ENCODE measurements at regions not wholly inside any gene's neighbourhood (a gene's known extent, or its start where the extent isn't known, plus 50 kb on each side); places are given as distances from the start of the nearest gene placed in this dataset.
"Not testable (repeated sequence)": the region's sequence is repeated elsewhere in the genome, so short reads cannot be mapped to it uniquely, and the experiment has no call there.

DNA sequence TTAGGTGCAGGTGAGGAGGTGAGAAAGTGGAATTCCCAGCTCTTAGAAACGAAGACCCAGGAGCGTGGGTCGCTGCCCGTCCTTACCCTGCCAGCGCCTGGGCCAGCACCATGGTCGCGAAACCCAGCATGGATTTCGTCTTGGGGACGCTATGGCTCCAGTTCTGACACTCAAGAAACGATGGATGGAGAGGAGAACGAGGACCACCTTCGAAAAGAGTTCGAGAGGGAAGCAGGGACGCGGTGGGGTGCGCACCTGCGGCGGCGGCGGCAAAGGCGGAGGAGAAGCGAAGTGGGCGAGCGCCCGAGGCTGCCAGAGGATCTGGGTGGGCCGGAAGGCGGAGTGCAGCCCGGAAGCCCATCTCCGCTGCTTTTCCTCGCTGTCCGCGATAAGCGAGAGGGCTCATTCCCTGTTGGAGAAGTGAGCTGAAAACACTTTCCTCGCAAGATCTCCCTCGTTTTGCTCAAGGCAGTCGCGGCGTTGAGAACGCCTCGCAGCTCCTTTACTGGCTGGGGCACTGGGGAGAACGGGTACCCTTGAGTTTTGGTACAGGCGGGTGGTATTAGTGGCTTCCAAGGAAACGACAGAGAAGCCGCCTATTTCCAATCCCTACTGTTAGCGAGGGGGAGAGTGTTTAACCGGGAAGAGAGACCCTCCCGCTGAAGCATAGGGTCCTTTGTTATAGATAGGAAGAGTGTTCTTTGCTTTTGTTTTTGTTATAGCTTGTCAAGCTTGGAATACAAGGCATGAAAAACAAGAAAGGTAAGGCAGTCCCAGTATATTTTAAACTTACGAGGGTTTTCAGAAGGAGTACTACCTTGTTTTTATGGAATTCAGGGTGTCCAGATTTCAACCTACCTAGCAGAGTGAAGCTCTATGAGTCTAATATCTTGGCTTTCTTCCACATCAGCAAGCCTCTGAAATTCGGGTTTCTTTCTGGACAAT, 109.5 kb downstream of the TRIM27 start:
- POLR2A ChIA-PET = no interaction called here
- CTCF ChIA-PET = no interaction called here

GRCh38 chr6:28816339-28816908, 107.4 kb downstream of the TRIM27 start:
- CTCF ChIA-PET = no interaction called here
- POLR2A ChIA-PET = no interaction called here

GRCh38 chr6:28816909-28817807, 106.6 kb downstream of the TRIM27 start:
- POLR2A ChIA-PET = no interaction called here
- CTCF ChIA-PET = interaction anchor here (0.6 kb wide), 1 partner anchor 1429 kb away, joined by 3 read pairs; no protein-coding TSS in a partner anchor

GRCh38 chr6:28817808-28818145, 106.0 kb downstream of the TRIM27 start:
- ChIA-PET CTCF (interaction anchor here (0.6 kb wide), 1 partner anchor 1430 kb away, joined by 3 read pairs; no protein-coding TSS in a partner anchor), POLR2A (no interaction called here)

DNA sequence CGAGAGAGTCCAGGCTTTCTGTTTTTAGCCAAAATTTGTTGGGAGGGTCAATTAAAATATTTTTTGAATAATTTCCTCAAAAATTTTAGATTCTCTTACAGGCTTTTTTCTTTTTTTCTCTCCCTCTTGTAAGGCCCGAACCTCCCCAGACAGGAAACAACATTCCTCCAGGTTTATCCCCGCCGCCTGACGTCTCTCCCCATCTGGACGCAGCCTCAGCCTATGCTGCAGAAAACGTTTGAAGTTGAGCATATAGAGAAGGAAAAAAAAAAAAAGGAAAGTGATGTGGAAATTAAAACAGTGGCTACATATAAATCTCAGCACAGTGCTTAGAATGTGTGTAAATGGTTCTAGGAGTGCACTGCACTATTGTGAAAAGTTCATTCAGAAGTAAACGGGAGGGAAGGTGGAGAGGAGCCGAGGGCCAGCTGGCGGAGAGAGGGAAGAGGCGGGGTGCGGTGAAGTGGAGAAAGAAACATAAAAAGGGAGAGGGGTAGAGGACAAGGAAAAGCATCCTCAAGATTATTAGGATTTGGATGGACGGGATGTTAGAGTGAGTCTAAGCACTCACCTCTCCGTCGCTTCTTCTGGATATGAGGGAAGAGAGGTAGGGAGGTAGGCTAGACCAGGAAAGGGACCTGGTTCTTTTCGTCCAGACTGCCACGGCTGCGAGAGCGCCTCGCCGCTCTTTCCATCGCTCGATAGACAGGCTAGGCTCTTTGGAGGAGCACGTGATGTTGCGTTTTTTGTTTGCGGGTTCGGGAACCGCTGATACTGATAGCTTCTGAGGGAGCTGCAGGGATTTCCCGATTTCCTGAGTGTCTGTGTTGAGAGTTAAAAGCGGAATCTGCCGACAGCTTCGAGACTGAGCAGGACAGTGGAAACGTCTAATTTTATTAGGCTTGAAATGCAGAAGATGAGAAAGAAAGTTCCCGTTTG, 98.7 kb downstream of the TRIM27 start:
- POLR2A ChIA-PET = no interaction called here
- CTCF ChIA-PET = interaction anchor here (1.7 kb wide), 1 partner anchor 13 kb away, joined by 5 read pairs; no protein-coding TSS in a partner anchor

- POLR2A ChIA-PET = no interaction called here
- CTCF ChIA-PET = interaction anchor here (1.7 kb wide), 1 partner anchor 12 kb away, joined by 5 read pairs; no protein-coding TSS in a partner anchor
Observed at GRCh38 chr6:28825732-28826293, 98.0 kb downstream of the TRIM27 start.

GRCh38 chr6:28831683-28832082, 92.1 kb downstream of the TRIM27 start:
- CTCF ChIA-PET = interaction anchor here (0.7 kb wide), 1 partner anchor 648 kb away, joined by 3 read pairs; no protein-coding TSS in a partner anchor
- POLR2A ChIA-PET = not testable (repeated sequence)

DNA sequence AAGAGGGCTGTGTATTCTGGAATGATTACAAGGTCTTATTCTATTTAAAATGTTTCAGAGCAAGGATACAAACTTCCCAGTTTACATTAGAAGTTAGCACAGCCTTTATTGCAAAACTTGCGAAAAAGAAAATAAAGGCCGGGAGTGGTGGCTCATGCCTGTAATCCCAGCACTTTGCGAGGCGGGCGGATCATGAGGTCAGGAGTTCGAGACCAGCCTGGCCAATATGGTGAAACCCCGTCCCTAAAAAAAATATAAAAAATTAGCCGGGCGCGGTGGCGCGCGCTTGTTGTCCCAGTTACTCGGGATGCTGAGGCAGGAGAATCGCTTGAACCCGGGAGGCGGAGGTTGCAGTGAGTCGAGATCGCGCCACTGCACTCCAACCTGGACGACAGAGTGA, 87.1 kb downstream of the TRIM27 start:
- CTCF ChIA-PET = interaction anchor here (0.5 to 2.7 kb wide), 15 partner anchors 26 to 942 kb away, joined by 3 to 23 read pairs (median 4); no protein-coding TSS in a partner anchor
- POLR2A ChIA-PET = interaction anchor here (1.0 kb wide), 1 partner anchor 104 kb away, joined by 3 read pairs; no protein-coding TSS in a partner anchor

- POLR2A ChIA-PET = interaction anchor here (0.6 to 1.2 kb wide), 3 partner anchors 59 to 936 kb away, joined by 3 to 5 read pairs (median 3); no protein-coding TSS in a partner anchor
- CTCF ChIA-PET = interaction anchor here (0.6 to 3.3 kb wide), 13 partner anchors 10 to 182 kb away, joined by 3 to 23 read pairs (median 5); partner anchors contain the start of gene TRIM27
Observed at GRCh38 chr6:28838289-28838633, 85.5 kb downstream of the TRIM27 start.

DNA sequence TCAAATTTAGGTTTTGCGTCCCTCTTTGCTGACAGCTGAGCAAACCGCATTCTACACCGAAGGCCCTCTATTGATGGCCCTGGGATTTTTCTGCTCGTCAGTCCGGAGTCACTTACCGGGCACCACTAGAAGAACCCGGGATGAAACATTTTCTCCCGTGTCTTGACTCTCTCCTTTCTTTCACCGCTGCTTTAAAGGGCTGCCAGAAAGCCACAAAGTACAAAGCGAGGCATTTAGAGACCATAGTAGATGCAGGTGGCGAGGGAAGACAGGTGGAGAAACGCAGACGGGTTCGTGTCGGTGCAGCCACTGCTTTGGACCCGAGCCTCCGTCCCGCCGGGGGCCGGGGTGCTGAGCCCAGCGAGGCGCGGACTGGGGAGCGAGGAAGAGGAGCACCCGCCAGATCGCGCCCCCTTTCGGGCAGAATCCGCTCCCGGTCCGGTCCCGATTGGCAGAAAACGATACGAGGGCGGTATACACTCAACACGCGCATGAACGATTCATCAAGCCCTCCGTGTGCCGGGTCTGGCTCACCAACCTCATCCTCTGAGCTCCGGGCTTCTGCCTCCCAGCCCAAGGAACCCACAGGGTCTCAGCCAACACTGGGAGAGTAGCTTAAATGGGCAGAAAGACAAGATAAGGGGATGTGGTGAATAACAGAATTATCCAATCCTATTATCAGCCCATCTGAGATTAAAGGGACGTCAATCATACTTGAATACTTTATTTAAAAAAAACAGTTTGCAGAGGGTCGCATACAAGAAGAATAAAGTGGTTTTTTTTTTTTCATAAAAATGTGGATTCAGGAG, 84.9 kb downstream of the TRIM27 start:
- CTCF ChIA-PET = interaction anchor here (0.7 to 3.3 kb wide), 12 partner anchors 9 to 793 kb away, joined by 3 to 23 read pairs (median 5); partner anchors contain the start of gene TRIM27
- POLR2A ChIA-PET = no interaction called here

GRCh38 chr6:28839443-28840120, 84.2 kb downstream of the TRIM27 start:
- ChIA-PET CTCF (interaction anchor here (0.7 to 3.3 kb wide), 5 partner anchors 9 to 792 kb away, joined by 3 to 13 read pairs (median 4); no protein-coding TSS in a partner anchor), POLR2A (no interaction called here)

- CTCF ChIA-PET = interaction anchor here (1.1 kb wide), 1 partner anchor 140 kb away, joined by 3 read pairs; no protein-coding TSS in a partner anchor
- POLR2A ChIA-PET = no interaction called here
Observed at GRCh38 chr6:28841290-28841689, 82.5 kb downstream of the TRIM27 start.

- POLR2A ChIA-PET = not testable (repeated sequence)
- CTCF ChIA-PET = interaction anchor here (1.2 to 2.3 kb wide), 2 partner anchors 10 to 162 kb away, joined by 3 to 11 read pairs; no protein-coding TSS in a partner anchor
Observed at GRCh38 chr6:28848756-28849155, 75.0 kb downstream of the TRIM27 start.

All from activated CD8-positive, alpha-beta memory T cell treated with anti-CD3 and anti-CD28 coated beads for 36 hours (primary cell).